ENCODE measurements at regions not wholly inside any gene's neighbourhood (a gene's known extent, or its start where the extent isn't known, plus 50 kb on each side); places are given as distances from the start of the nearest gene placed in this dataset.

- TF ChIP-seq REST (IDR thresholded peaks at IDR 0.05; ENCODE audit: low read depth) (no peak), EP300 (IDR thresholded peaks at IDR 0.05; ENCODE audit: borderline replicate concordance) (no peak), TAF1 (IDR thresholded peaks at IDR 0.05; ENCODE audit: low read depth) (no peak), YY1 (IDR thresholded peaks at IDR 0.05; ENCODE audit: low read depth) (no peak), NFIC (IDR thresholded peaks at IDR 0.05) (no peak), FOXM1 (IDR thresholded peaks at IDR 0.05; ENCODE audit: borderline replicate concordance, low read depth) (no peak), USF1 (IDR thresholded peaks at IDR 0.05) (no peak), RAD21 (IDR thresholded peaks at IDR 0.05; ENCODE audit: low read depth) (no peak), MAX (IDR thresholded peaks at IDR 0.05) (no peak)
Measured at GRCh38 chr14:22399776-22400175, 189.2 kb downstream of the DAD1 start.
